HG02759 (cell line): ENCODE measurements at regions not wholly inside any gene's neighbourhood (a gene's known extent, or its start where the extent isn't known, plus 50 kb on each side); places are given as distances from the start of the nearest gene placed in this dataset.
"Not testable (repeated sequence)": the region's sequence is repeated elsewhere in the genome, so short reads cannot be mapped to it uniquely, and the experiment has no call there.

Source experiments
- ATAC-seq: cut with Tn5 transposase; IDR thresholded peaks from one replicate; pipeline ENCODE4 v1.9.1; 2021; ENCODE audit warnings: mild to moderate bottlenecking, moderate library complexity; ENCODE audit not compliant: unreplicated experiment

- ATAC-seq: no peak
These were observed 328.5 kb downstream of the FAM72C start for GRCh38 chr1:143643148-143643885.

- ATAC-seq: no peak
These were observed 345.9 kb downstream of the FAM72C start for GRCh38 chr1:143625886-143626285.

GRCh38 chr1:143619851-143620250, 351.9 kb downstream of the FAM72C start:
- ATAC-seq: no peak

GRCh38 chr1:143611159-143611558, 360.6 kb downstream of the FAM72C start:
- ATAC-seq: no peak

- ATAC-seq: no peak
These were observed 361.6 kb downstream of the FAM72C start for GRCh38 chr1:143610196-143610595.

GRCh38 chr1:143604887-143605286, 366.9 kb downstream of the FAM72C start:
- no peak for ATAC-seq

DNA sequence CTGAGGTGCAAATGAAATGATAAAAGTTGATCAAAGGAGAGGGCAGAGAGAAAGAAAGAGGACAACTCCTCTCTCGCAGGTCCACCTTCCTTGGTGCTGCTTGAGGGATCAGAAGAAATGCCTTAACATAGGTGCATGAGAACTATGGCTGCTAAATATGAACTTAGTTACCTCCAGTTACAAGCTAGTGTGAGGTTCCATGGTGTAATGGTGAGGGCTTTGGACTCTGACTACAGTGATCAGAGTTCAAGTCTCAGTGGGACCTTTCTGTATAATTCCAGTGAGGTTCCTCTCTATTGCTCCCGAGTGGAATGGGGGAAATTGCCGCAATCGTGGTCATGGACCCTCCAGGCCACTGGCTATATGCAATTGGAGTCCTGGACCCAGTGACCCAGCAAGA, 387.3 kb downstream of the FAM72C start:
- ATAC-seq: no peak

DNA sequence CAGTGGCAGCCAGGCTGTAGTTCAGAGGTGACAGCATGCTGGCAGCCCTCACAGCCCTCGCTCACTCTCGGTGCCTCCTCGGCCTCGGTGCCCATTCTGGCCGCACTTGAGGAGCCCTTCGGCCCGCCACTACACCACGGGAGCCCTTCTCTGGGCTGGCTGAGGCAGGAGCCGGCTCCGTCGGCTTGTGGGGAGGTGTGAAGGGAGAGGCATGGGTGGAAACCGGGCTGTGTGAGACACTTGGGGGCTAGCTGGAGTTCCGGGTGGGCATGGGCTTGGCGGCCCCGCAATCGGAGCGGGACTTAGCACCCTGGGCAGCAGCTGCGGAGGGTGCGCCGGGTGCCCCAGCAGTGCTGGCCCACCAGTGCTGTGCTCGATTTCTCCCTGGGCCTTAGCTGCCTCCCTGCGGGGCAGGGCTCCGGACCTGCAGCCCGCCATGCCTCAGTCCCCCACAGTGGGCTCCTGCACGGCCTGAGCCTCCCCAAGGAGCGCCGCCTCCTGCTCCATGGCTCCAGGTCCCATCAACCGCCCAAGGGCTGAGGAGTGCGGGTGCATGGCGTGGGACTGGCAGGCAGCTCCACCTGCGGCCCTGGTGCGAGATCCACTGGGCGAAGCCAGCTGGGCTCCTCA, 396.8 kb downstream of the FAM72C start:
- no peak for ATAC-seq

DNA sequence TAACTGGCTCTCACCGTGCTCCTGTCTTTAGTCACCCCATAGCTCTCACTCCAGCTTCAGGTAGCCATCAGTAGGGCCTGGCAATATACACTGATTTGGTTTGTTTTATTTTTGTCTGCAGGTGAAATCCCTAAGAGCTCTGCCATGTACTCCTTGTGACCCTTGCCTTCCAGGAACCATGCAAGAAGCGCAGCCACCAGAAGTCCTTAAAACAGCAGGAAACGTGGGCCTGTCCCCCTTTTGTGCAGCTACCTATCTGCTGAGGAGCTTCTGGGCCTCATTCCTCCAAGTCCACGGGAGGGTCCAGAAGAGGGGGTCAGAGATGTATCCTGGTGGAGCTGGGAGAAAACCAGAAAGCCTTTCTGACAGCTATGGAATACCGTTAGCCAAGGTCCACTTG, 399.1 kb downstream of the FAM72C start:
- ATAC-seq: not testable (repeated sequence)

GRCh38 chr1:143563761-143564160, 408.0 kb downstream of the FAM72C start:
- ATAC-seq: not testable (repeated sequence)

- ATAC-seq: no peak
These were observed 418.2 kb downstream of the FAM72C start for GRCh38 chr1:143553627-143554026.

DNA sequence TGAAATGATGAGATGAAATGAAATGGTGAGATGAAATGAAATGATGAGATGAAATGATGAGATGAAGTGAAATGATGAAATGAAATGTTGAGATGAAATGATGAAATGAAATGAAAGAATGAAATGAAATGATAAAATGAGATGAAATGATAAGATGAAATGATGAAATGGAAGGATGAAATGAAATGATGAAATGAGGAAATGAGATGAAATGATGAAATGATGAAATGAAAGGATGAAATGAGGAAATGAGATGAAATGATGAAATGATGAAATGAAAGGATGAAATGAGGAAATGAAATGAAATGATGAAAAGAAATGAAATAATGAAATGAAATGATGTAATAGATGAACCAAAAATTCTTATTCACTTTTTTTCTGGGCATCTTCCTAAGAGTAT, 467.1 kb downstream of the FAM72C start:
- ATAC-seq: not testable (repeated sequence)

DNA sequence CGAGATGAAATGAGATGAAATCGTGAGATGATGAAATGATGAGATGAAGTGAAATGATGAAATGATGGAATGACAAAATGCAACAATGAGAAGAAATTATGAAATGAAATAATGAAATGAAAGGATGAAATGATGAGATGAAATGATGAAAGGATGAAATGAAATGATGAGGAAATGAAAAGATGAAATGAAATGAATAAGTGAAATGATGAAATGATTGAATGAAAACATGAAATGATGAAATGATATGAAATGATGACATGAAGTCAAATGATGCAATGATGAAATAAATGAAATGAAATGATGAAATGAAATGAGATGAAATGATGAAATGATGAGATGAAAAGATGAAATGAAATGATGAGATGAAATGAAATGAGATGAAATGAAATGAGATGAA, 467.7 kb downstream of the FAM72C start:
- ATAC-seq: not testable (repeated sequence)

- not testable (repeated sequence) for ATAC-seq
These were observed 468.7 kb downstream of the FAM72C start for GRCh38 chr1:143503048-143503447.

- not testable (repeated sequence) for ATAC-seq
These were observed 469.7 kb downstream of the FAM72C start for GRCh38 chr1:143502038-143502437.

DNA sequence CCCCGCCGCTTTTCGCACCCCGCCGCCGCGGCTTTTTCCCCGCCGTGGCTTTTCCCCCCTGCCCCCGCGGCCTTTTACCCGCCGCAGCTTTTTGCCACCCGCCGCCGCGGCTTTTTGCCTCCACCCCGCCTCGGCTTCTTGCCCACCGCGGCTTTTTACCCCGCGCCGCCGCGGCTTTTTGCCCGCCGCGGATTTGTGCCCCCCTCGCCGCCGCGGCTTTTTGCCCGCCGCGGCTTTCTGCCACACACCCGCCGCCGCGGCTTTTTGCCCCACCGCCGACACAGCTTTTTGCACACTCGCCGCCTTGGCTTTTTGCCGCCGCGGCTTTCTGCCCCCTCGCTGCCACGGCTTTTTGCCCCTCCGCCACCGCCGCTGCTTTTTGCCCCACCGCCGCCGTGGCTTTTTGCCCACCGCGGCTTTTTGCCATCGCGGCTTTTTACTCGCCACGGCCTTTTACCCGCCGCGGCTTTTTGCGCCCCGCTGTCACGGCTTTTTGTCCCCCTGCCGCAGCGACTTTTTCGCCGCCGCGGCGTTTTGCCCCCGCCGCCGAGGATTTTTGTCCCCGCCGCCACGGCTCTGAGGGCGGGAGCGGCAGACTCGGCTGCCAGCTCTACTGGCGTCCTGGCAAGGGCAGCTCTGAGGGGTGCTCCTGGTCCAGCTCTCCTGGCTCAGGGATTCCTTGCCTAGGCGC, 473.6 kb downstream of the FAM72C start:
- ATAC-seq: not testable (repeated sequence)

DNA sequence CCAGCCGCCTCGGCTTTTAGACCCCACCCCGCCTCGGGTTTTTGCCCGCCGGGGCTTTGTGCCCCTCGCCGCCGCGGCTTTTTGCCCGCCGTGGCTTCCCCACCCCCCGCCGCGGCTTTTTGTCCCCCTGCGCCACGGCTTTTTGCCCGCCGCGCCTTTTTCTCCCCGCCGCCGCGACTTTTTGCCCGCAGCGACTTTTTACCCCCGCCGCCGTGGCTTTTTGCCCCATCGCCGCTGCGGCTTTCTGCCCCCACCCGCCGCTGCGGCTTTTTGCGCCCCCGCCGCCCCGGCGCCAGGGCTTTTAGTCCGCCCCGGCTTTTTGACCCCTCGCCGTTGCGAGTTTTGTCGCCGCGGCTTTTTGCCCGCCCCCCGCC, 474.4 kb downstream of the FAM72C start:
- no peak for ATAC-seq

GRCh38 chr1:143496526-143497373, 475.0 kb downstream of the FAM72C start:
- ATAC-seq: not testable (repeated sequence)
